OCI-LY1 (cell line): ENCODE measurements at regions not wholly inside any gene's neighbourhood (a gene's known extent, or its start where the extent isn't known, plus 50 kb on each side); places are given as distances from the start of the nearest gene placed in this dataset.

Experiments
- H2AFZ ChIP-seq: fragments of 200-600 bp; sonication (generic), shearing (Covaris generic); 2 replicates; pipeline ENCODE4 v1.6.0; 2014; ENCODE audit warnings: antibody characterized with exemption, mild to moderate bottlenecking, low read length
- H3F3A ChIP-seq: fragments of 200-600 bp; sonication (generic), shearing (Covaris generic); 2 replicates; pipeline ENCODE4 v1.6.0; 2014; ENCODE audit warnings: mild to moderate bottlenecking, antibody characterized with exemption, low read length, moderate library complexity; ENCODE audit not compliant: insufficient read depth
- H3K27ac ChIP-seq: fragments of 200-600 bp; sonication (generic); 2 replicates; pipeline ENCODE4 v1.5.1; 2014; ENCODE audit warnings: low read length, mixed run types, mild to moderate bottlenecking, low read depth; ENCODE audit not compliant: poor library complexity, severe bottlenecking
- H3K27me3 ChIP-seq: fragments of 200-600 bp; sonication (generic); 2 replicates; pipeline ENCODE4 v1.6.0; 2014; ENCODE audit warnings: antibody characterized with exemption, mild to moderate bottlenecking, low read length, moderate library complexity; ENCODE audit not compliant: insufficient read depth
- H3K36me3 ChIP-seq: fragments of 200-600 bp; sonication (generic); 2 replicates; pipeline ENCODE4 v1.6.1; 2014; ENCODE audit warnings: mild to moderate bottlenecking, antibody characterized with exemption, low read length, moderate library complexity, mixed read lengths; ENCODE audit not compliant: insufficient read depth
- H3K4me1 ChIP-seq: fragments of 200-600 bp; sonication (generic); 2 replicates; pipeline ENCODE4 v1.5.1; 2014; ENCODE audit warnings: mild to moderate bottlenecking, low read length, moderate library complexity; ENCODE audit not compliant: insufficient read depth, severe bottlenecking
- H3K4me2 ChIP-seq: fragments of 200-600 bp; sonication (generic), shearing (Covaris generic); 2 replicates; pipeline ENCODE4 v1.6.1; 2014; ENCODE audit warnings: low read length
- H3K4me3 ChIP-seq: fragments of 200-600 bp; sonication (generic); 2 replicates; pipeline ENCODE4 v1.5.1; 2014; ENCODE audit warnings: low read length, low read depth, mild to moderate bottlenecking, mixed read lengths; ENCODE audit not compliant: poor library complexity, severe bottlenecking
- H3K79me2 ChIP-seq: fragments of 200-600 bp; shearing (Covaris generic); 2 replicates; pipeline ENCODE4 v1.6.1; 2016; ENCODE audit warnings: mixed run types, low read length, mixed read lengths; ENCODE audit not compliant: insufficient read depth
- H3K9ac ChIP-seq: fragments of 200-600 bp; sonication (generic), shearing (Covaris generic); 2 replicates; pipeline ENCODE4 v1.6.1; 2014; ENCODE audit warnings: mild to moderate bottlenecking, low read length, mixed read lengths
- H3K9me2 ChIP-seq: fragments of 200-600 bp; sonication (generic), shearing (Covaris generic); 2 replicates; pipeline ENCODE4 v1.6.1; 2014; ENCODE audit warnings: low read depth, mild to moderate bottlenecking, low read length, mixed read lengths
- H3K9me3 ChIP-seq: fragments of 200-600 bp; shearing (Covaris generic); 2 replicates; pipeline ENCODE4 v1.6.1; 2014; ENCODE audit warnings: low read length, mixed read lengths
- H4K20me1 ChIP-seq: fragments of 200-600 bp; sonication (generic), shearing (Covaris generic); 2 replicates; pipeline ENCODE4 v1.6.0; 2016; ENCODE audit warnings: mild to moderate bottlenecking, low read length; ENCODE audit not compliant: insufficient read depth
- CTCF ChIP-seq: fragments of 200-600 bp; sonication (generic), shearing (Covaris generic); IDR thresholded peaks from 2 replicates; pipeline ENCODE4 v1.5.1; 2017; ENCODE audit warnings: mild to moderate bottlenecking, antibody characterized with exemption, low read length, moderate library complexity, mixed read lengths
- EZH2 ChIP-seq: fragments of 200-600 bp; sonication (generic), shearing (Covaris generic); IDR thresholded peaks from 2 replicates; pipeline ENCODE4 v1.8.0; 2017; ENCODE audit warnings: borderline replicate concordance, mixed run types, mild to moderate bottlenecking, antibody characterized with exemption, low read length, moderate library complexity, mixed read lengths

- H3K4me2 ChIP-seq = no peak overlapping the region
- no peaks in the 10 kb centered on the region for H3K36me3 ChIP-seq
- H3K9ac ChIP-seq = no peak overlapping the region
- no peaks in the 10 kb centered on the region for H3K27me3 ChIP-seq
- no peak overlapping the region for H3K27ac ChIP-seq
- no peaks in the 10 kb centered on the region for H3K9me3 ChIP-seq
- H3K4me3 ChIP-seq = no peak overlapping the region
- H3K9me2 ChIP-seq = no peaks in the 10 kb centered on the region
- no peaks in the 10 kb centered on the region for H3K4me1 ChIP-seq
- no peaks in the 10 kb centered on the region for H3K79me2 ChIP-seq
- no peaks in the 10 kb centered on the region for H3F3A ChIP-seq
- TF ChIP-seq CTCF (no peak), EZH2 (no peak)
- H2AFZ ChIP-seq = no peak overlapping the region
- H4K20me1 ChIP-seq = no peaks in the 10 kb centered on the region
Measured at GRCh38 chr7:46291601-46292150, 370.6 kb upstream of the IGFBP3 start.

GRCh38 chr7:46291050-46291438 lies 370.0 kb upstream of the IGFBP3 start:
- no peak for TF ChIP-seq EZH2
- no peak for TF ChIP-seq CTCF
- H2AFZ ChIP-seq = no peak overlapping the region

DNA sequence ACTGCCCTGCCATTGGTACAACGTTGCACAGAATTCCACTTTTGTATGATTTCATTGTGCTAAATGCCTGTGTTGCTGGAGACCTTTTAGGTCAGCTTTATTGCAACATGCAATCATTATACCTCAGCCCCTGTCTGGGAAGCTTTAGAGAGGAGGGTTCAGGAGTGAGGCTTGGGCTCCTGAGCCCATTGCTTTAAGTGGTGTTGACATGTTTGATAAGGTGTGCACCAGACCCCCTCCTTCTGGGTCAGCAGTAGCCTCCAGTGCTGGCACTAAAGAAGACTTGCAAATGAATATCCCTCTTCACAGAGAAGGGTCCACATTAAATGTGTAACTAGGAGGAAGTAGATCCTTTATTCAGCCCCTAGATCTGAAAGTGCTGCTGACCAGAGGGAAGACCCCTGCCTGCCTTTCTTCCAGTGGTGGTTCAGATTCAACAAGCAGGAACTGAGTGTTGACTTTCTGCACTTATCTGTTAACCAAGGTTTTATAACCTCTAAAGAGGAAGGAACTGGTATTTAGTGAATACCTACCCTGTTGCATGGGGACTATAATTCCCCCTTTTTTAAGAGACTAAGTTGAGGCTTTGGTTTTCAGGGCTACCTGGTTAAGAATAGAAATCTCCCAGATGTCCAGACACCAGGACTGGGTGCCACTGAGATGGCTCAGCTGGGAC lies 369.4 kb upstream of the IGFBP3 start:
- no peak for TF ChIP-seq EZH2
- H3K36me3 ChIP-seq = no peaks in the 10 kb centered on the region
- no peak overlapping the region for H3K4me2 ChIP-seq
- H3K9me2 ChIP-seq = no peaks in the 10 kb centered on the region
- H3K4me3 ChIP-seq = no peak overlapping the region
- no peak overlapping the region for H3K9ac ChIP-seq
- no peaks in the 10 kb centered on the region for H3F3A ChIP-seq
- no peaks in the 10 kb centered on the region for H3K79me2 ChIP-seq
- no peaks in the 10 kb centered on the region for H3K9me3 ChIP-seq
- H4K20me1 ChIP-seq = no peaks in the 10 kb centered on the region
- no peaks in the 10 kb centered on the region for H3K27me3 ChIP-seq
- no peak overlapping the region for H2AFZ ChIP-seq
- H3K4me1 ChIP-seq = no peaks in the 10 kb centered on the region
- H3K27ac ChIP-seq = no peak overlapping the region

More at GRCh38 chr7:46291050-46291438, 370.0 kb upstream of the IGFBP3 start:
- Histone ChIP-seq H3K9ac (no peak overlapping the region), H3K9me3 (no peaks in the 10 kb centered on the region), H3K4me3 (no peak overlapping the region), H3F3A (no peaks in the 10 kb centered on the region), H3K36me3 (no peaks in the 10 kb centered on the region), H4K20me1 (no peaks in the 10 kb centered on the region), H3K27ac (no peak overlapping the region), H3K4me2 (no peak overlapping the region), H3K4me1 (no peaks in the 10 kb centered on the region), H3K9me2 (no peaks in the 10 kb centered on the region), H3K27me3 (no peaks in the 10 kb centered on the region), H3K79me2 (no peaks in the 10 kb centered on the region)

- no peak overlapping the region for H3K4me2 ChIP-seq
- no peak overlapping the region for H3K4me3 ChIP-seq
- no peaks in the 10 kb centered on the region for H3K9me2 ChIP-seq
- no peaks in the 10 kb centered on the region for H4K20me1 ChIP-seq
- H2AFZ ChIP-seq = no peak overlapping the region
- no peaks in the 10 kb centered on the region for H3K36me3 ChIP-seq
- H3K9ac ChIP-seq = no peak overlapping the region
- H3K27ac ChIP-seq = no peak overlapping the region
- no peaks in the 10 kb centered on the region for H3K9me3 ChIP-seq
- H3K4me1 ChIP-seq = no peaks in the 10 kb centered on the region
- no peaks in the 10 kb centered on the region for H3K79me2 ChIP-seq
- H3F3A ChIP-seq = no peaks in the 10 kb centered on the region
- TF ChIP-seq CTCF = no peak
- TF ChIP-seq EZH2 = no peak
- H3K27me3 ChIP-seq = no peaks in the 10 kb centered on the region
Measured at GRCh38 chr7:46288861-46289260, 367.8 kb upstream of the IGFBP3 start.
